DMS 273 treated with DMSO at 0.1 percent for 48 hours (cell line): ENCODE measurements at regions not wholly inside any gene's neighbourhood (a gene's known extent, or its start where the extent isn't known, plus 50 kb on each side); places are given as distances from the start of the nearest gene placed in this dataset.
"Not testable (repeated sequence)": the region's sequence is repeated elsewhere in the genome, so short reads cannot be mapped to it uniquely, and the experiment has no call there.

Experiments
- DNase-seq: peaks from one replicate; lab custom pipeline; 2025; lab: John Stamatoyannopoulos, UW

DNA sequence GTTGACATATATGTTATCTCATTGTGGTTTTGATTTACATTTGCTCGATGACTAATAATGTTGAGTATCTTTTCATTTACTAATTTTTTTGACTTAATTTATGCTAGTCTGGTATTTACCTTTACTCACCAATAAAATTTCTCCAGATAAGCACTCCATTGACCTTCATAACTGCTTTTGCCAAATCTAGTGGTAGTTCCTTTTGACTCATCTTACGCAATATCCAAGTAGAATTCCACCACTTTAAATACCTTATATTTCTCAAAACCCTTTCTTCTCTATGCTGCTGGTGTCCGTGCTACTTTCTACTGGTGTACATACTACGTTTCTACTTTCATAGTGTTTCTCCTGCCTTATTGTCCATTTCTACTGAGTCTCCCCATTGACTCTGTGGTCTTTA lies 407.6 kb upstream of the SPHKAP start:
- DNase-seq = no peak

DNA sequence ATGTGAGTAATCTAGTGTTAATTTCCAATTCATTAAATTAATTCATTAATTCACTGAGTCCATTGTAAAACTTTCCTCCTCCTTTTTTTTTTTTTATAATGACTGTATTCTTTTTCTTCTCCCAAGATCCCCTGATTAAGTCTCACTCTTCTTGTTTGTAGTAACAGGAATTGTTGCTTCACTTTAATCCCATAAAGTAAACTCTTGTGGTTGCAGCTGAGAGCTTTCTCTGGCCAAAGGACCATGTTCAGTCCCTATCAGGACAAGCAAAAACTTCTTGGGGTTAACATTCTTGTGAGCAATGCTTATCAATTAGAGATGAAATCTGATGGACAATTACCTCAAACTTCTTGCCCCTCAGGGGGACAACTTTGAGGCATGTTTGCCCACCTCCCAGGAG lies 400.2 kb upstream of the SPHKAP start:
- DNase-seq = no peak

DNA sequence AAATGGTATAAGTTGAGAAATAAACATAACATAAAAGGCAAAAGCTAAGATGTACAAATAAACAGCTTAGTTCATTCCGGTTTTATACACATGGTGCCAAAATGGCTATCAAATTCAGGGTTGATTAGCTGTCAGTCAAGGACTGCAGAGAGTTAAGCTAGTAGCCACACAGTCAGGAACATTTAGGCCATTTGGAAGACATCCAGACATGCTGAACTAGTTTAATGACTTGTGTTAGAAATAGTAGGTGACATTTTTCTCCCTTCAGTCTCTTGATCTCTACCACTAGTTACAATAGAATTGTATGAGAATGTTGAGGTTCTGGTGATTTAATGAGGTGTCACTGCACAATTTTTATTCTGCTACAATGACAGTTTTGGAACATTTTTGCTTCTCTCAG lies 394.4 kb upstream of the SPHKAP start:
- no peak for DNase-seq

DNA sequence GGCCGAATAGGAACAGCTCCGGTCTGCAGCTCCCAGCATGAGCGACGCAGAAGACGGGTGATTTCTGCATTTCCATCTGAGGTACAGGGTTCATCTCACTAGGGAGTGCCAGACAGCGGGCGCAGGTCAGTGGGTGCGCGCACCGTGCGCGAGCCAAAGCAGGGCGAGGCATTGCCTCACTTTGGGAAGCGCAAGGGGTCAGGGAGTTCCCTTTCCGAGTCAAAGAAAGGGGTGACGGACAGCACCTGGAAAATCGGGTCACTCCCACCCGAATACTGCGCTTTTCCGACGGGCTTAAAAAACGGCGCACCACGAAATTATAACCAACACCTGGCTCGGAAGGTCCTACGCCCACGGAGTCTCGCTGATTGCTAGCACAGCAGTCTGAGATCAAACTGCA lies 386.8 kb upstream of the SPHKAP start:
- DNase-seq = not testable (repeated sequence)

DNA sequence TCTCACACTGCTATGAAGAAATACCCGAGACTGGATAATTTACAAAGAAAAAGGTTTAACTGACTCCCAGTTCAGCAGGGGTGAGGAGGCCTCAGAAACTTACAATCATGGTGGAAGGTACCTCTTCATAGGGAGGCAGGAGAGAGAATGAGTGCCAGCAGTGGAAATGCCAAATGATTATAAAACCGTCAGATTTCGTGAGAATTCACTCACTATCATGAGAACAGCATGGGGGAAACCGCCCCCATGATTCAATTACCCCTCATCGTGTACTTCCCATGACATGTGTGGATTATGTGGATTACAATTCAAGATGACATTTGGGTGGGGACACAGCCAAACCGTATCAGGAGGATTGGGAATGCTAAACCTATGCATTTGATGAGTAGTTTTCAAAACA lies 380.3 kb upstream of the SPHKAP start:
- DNase-seq = no peak

DNA sequence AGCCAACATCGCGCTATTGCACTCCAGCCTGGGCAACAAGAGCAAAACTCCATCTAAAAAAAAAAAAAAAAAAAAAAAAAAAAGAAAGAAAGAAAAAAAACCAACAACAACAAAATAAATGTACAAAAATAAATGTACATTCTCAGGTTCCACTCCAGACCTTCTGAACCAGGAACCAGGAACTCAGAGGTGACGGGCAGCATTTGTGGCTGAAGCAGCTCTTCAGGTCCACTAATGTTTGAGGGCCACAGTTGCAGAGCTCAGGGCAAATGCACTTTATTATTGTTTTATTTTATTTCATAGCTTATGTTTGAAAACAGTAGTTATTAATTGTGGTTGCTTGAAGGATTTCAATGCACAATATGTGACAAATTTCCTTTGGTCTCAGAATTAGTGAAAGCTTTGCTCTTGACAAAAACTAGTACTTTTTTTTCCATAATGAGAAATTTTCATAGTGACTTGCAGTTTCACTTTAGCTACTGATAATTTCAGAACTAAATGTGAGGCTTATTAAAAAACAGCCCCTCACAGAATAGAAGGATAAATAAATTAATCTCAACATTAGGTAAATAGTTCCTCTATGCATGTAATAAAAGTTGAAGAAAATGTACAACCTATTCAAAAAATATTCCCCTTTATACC lies 378.4 kb upstream of the SPHKAP start:
- DNase-seq = no peak

DNA sequence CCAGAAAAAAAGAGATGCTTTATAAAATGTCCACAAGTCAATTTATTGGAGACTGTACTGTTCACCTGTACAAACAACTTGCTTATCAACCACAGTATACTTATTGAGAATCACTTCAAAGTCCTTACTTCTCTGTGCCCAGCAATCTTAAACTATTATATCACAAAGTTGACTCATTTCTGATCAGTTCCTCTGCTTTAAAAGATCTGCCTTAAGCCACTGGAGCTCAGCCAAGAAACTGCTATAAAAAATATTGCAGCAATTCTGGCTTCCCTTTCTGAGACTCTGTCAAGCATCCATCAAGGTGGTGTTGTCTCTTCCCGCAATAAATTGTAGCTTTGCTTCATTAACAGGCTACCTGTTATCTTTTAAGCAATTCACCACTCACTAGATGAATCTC lies 375.2 kb upstream of the SPHKAP start:
- no peak for DNase-seq

DNA sequence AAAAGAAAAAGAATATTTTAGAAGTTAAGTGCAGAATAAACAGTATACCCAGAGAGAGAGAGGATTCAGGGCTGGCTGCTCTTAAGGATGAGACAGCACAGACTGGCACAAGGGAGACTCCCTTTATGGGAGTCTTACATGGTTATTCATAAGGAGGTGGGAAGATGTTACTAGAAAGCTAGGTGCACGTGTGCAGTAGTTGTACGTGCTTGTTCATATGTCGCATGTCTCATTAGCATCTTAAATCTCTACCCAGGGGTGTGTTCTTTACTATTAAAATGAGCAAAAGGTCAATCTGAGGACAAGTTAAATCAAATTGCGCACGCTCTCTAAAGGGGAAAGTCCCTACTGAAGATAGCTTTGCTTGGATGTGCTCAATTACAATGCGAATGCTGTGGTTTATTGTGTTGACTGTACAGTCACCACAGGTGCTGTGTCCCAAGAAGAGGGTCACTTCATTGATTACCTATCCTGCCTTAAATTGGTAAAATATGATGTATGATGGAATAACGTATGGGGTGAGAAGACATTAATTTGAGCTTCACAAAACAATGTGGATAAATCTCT lies 368.0 kb upstream of the SPHKAP start:
- no peak for DNase-seq

DNA sequence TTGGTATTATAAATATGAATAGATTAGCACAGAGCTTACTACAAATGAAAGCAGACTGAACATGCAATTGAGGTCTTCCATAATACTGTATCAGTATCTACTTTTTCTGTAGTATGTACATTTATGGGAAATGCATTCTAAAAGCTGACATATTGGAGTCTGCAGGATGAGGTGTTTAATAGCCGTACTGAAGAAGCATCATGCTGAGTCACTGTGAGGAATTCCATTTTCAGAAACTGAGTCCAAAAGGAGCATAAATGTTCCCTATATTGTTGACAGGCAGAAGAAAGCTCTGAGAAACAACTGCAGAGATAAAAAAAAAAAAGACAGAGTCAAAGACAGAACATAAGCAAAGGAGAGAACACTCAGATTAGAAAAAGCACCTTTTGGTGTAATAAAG lies 366.7 kb upstream of the SPHKAP start:
- DNase-seq = no peak

DNA sequence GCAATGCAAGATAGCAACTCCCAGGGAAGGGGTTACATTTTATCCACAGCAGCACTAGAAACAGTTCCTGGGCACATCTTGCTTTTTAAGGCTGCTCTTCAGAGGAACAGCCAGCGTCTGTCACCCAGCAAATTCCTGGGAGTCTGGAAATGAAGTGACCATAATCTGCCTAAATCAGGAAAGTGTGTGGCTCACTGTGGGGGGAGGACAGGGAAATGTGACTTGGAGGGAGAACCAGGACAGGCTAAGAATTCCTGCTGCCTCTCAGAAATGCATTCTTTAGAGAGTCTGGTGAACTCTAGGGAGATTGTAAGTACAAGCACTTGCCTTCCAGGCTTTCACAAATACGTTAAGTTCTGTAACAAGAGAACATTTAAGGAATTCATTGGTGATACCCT lies 364.3 kb upstream of the SPHKAP start:
- no peak for DNase-seq

DNA sequence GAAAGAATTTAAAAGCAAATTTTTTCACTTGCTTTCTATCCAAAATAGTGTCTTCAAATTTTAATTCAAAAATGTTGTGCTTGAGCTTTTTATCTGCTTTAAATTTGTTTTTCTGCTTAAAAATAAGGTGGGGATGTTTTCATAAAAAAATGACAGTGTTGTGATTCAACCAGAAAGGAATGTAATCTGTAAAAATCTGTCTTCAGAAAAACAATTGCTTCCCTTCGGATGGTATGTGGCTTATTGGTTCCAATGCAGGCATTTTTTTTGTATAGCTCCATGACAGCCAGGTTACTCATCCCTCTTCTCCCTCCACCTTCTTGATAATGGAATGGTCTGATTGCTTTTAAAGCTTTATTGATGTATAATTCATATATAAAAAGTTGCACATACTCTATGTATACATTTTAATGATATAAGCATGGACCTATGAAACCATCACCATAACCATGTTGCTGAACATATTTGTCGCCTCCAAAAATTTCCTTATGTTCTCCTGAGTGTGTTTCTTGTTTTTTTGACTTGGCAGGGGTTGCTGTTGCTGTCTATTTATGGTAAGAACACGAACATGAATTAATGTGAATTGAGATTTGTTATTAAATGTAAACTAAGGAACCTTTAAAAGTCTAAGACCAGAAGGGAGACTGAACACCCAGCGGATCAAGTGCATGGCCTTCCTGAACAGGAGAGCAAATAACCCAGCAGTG lies 363.7 kb upstream of the SPHKAP start:
- no peak for DNase-seq

DNA sequence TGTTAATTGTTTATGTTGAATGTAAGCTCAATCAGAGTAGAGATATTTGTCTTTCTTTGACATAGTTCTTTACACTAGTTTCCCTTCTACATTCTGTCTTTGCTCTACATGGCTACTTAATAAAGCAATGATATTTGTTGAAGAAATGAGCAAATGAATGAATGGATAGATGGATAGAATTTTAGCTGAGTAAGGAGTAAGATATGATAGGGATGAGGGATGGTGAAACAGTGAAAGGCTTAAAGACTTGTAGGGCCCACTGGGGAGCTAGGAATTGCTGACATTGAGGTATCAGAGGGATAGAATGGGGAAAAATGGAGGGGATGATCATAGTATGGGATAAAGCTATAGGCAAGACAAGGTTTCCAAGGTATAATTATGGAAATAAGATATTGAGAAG lies 361.6 kb upstream of the SPHKAP start:
- DNase-seq = no peak

DNA sequence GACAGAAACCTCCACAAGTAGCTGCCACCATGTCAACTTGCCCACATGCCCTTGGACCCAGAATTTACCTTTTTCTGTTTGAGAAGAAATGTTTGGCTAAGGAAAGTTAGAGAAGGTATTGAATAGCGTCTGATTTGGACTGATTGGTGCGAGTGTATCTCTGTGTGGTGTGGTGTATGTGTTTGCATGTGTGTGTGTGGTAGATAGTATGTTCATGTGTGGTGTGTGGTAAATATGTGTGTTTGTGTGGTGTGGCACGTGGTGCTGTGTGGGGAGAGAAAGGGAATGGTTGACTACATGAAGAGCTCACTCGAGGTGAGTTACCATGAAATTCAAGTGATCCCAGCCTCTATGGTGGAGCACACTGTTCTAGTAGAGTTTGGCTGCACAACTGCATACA lies 360.8 kb upstream of the SPHKAP start:
- no peak for DNase-seq

DNA sequence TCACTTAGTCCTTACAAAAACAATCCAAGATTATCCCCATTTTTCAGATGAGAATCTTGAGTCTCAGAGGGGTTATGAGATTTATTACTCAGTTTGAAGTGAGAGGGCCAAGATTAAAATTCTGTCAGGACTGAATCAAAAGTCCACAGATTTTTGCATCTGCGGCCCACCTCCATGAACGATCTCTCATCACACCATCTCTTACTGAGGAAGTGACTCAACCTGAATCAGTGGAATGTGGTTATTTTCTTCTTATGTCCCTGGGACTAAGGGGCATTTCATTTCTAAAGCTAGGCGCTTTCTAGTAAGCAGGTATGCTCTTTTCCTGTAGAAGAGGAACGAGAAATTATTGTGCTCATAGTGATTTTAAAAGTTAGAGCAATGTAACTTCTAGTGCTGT lies 360.3 kb upstream of the SPHKAP start:
- no peak for DNase-seq

DNA sequence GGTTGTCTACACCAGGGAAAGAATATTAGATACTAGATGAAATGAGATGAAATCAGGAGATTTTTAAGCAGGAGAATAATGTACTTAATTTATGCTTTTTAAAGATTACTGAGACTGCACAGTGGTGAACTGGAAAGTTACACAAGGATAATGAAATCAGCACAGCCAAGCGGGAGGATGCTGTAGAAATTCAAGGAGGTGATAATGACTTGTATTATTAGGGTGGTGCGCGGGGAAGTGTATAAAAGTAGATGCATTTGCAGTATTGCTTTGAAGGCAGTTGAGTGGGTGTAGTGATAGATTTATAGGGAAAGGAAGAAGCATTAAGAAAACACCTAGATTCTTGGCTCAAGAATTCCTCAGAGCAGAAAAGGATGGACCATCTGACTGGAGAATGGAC lies 359.5 kb upstream of the SPHKAP start:
- no peak for DNase-seq

DNA sequence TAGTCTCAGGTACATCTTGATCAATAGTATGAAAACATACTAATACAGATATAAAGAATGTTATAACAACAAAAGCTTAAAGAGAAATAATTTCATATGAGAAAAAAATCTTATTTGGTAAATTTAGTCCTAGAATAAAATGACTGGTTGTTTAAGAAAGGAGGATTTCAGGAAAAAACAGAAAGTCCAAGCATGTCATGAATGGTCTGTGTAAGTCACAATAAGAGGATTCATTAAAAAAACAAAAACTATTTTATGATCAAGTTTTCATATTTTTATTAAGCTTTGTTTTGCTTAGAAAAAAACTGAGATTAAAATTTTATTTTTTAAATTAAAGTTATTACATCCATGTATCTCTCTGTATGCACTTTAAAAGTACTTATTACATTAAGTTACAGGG lies 353.9 kb upstream of the SPHKAP start:
- no peak for DNase-seq

DNA sequence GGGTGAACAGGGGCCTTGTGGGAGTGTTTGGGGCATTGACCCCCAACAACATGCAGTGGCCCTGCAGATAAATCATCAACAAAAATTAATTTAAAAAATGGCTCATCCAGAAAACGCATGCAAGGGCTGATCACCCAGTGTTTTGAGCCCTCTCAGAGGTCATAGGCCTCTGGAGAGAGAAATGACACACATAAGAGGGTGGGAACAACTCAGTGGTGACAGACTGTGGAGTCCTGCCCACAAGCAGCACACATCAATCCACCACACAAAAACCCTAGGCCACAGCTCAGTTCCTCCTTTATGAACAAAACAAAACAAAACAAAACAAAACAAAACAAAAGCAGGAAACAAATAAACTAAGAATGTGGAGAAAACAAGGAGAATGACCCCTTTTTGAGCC lies 351.7 kb upstream of the SPHKAP start:
- no peak for DNase-seq

DNA sequence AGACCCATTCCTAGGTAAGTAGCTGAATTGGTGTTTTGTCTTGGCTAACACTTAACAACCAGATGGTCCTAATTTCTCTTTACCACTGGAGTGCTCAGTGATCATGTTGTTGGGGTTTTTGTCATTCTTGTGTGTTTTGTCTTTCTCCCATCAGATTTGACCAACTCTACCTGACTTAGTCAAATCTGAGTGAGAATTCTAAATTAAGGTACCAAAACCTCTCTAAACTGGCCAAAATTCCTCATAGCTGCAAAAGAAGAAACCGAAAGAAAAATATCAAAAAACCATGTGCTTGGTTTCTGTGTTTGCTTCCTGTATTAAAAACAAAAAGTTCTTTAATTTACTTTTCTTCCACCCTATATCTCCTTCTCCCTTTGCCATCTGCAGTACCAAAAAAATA lies 350.7 kb upstream of the SPHKAP start:
- no peak for DNase-seq

DNA sequence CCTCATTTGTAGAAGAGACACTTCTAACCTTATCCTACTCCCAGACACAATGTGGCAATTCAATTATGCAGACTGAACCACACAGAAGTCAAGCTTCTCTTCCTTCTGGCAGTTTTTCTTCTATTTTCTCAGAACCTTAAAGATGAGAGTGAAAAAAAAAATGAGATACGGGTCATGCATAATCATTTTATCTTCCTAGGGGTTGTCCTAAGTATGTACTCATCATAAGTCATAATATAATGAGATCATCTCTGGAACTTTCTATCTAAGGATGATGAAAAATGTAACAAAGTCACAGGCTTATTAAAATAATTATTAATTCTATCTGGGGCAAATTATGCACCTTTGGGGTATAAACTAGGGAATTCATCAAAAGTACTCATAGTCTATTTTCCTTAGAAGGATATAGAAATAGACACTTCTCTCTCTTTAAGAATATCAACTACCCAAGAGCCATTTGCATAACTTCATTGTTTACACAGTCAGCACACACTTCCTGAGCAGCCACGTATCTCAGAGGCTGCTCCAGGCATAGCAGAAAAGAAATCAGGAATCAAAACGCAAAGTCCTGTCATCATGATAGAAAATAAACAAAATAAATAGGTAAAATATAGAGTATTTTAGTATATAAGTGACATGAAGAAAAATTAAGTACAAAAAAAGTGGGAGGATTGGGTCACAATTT lies 345.9 kb upstream of the SPHKAP start:
- DNase-seq = no peak

DNA sequence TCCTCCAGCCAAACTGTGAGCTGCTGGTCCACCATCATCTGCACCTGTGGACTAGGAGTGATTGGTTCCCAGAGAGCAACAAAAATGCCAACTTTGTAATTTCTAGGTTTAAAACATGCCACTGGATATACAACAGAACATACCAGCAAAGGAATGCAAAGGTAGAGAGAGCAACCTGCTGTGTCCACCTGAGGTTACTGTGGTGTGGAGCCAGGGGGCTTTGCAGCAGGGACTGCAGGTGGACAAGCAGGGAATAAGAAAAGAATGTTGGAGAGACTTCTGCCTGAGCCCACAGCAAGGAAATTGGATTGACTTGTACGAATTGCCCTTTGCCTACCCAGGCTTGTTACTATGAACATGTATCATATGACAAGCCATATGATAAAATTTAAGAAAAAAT lies 345.2 kb upstream of the SPHKAP start:
- no peak for DNase-seq

DNA sequence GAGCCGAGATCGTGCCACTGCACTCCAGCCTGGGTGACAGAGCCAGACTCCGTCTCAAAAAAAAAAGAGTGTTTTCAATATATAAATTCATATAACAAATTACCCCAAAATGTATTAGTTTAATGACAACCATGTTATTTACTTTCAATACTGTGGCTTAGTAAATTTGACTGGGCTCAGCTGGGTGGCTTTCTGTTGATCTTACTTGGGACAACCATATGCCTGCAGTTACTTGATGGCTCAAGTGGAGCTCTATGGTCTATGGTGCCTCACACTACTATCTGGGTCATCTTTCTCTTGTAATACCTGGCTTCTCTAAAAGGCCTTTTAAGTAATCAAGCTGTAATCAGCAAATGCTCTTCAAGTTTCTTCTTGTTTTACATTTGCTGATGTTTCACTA lies 341.5 kb upstream of the SPHKAP start:
- no peak for DNase-seq

DNA sequence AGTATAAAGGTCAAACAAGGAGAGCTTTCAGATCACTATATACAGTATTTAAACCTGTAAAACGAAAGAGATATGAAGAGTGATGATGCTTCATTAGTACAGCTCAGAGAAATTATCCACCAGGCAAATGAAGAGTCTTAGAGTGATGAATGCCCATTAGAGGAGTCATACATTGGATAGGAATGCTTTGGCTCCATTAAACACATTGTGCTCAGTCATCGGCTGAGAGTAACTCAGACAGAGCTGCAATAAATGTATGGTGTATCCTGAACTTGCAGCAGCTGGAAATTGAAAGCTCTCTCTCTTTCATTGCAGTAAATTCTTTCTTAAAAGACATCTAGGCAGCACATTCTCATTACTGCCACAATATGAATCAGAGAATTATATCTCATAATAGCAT lies 340.8 kb upstream of the SPHKAP start:
- DNase-seq = no peak

DNA sequence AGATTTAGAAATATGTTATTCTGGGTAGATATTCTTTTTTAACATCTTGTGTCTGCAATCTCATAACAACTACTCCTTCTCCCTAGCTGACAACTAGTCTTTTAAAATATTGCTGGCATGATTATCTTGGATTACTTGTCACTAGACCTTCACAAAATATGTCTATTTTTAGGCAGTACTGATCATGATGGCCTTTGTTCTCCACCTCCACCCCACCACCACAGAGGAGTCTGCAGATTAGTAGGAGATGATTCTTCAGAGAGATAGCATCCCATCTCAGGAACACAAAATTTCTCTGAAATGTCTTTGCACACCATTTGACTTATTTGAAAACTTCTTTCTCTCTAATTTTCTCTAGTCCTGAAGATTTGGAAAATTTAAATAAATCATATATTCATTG lies 338.1 kb upstream of the SPHKAP start:
- DNase-seq = no peak
